ENCODE measurements at regions not wholly inside any gene's neighbourhood (a gene's known extent, or its start where the extent isn't known, plus 50 kb on each side); places are given as distances from the start of the nearest gene placed in this dataset.

GRCh38 chr3:164683489-164683888, 394.8 kb downstream of the SI start:
- no peak overlapping the region for H3K4me3 ChIP-seq
- ATAC-seq = no peak
- no peak overlapping the region for H3K27ac ChIP-seq
- no peak for DNase-seq
- no peak for TF ChIP-seq CTCF (IDR thresholded peaks at IDR 0.05)
- no peak for TF ChIP-seq POLR2A (IDR thresholded peaks at IDR 0.05)
- no peaks in the 10 kb centered on the region for H3K4me1 ChIP-seq
- no peaks in the 10 kb centered on the region for H3K36me3 ChIP-seq
- H3K9me3 ChIP-seq = no peaks in the 10 kb centered on the region
- WGBS, 4 donors = 55 to 68% (median 60%) methylated on average over 3 of the region's 3 CpGs
- intact Hi-C loops (cut with DNase I) = loop anchor here in 1 of 10 donors (10.0 kb wide), 1 partner anchor 61 kb away; no protein-coding TSS in a partner anchor
- no peaks in the 10 kb centered on the region for H3K27me3 ChIP-seq

DNA sequence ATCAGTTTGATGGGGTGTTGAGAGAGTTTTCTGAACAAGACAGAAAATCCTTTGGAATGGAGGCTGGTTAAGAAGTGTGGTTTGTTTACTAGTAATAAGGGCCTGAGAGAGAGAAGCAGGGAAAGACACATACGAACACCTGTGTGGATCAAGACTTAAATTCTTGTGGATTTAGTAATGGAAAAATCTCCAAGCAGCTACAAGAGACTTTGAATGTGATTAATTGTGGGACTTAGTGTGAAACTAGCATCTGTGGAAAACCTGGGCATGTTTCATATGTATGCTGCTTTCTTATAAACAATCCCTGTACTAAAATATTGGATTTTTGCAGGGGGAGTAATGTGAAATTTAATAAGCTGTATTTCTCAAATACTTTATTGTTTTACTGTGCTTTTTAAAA, 399.1 kb downstream of the SI start:
- Histone ChIP-seq H3K27ac (no peak overlapping the region), H3K36me3 (no peaks in the 10 kb centered on the region), H3K4me3 (no peak overlapping the region), H3K4me1 (no peaks in the 10 kb centered on the region), H3K27me3 (no peaks in the 10 kb centered on the region), H3K9me3 (no peaks in the 10 kb centered on the region)
- intact Hi-C loops (cut with DNase I) = no loop called here
- WGBS, 4 donors = 59 to 66% (median 62%) methylated on average over 1 of the region's 1 CpG
- DNase-seq (no peak), ATAC-seq (no peak)
- TF ChIP-seq POLR2A (IDR thresholded peaks at IDR 0.05) (no peak), CTCF (IDR thresholded peaks at IDR 0.05) (no peak)

DNA sequence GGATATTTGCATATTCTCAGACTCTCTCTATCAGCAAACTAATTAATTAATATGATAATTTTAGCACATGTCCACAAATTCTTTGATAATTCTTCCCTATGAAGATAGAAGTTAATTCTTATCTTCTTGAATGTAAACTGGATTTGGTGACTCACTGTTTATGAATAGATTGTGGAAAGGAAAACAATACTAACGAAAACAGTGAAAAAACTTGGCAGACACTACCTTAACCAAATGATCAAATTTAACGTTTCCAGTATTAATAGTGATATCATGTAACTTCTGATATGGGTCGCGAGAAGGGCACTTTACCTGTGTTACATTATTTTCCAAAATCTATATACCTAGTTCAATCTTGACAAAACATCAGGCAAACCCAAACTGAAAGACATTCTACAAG, 401.0 kb downstream of the SI start:
- intact Hi-C loops (cut with DNase I) = no loop called here
- Histone ChIP-seq H3K4me3 (no peak overlapping the region), H3K27ac (no peak overlapping the region), H3K9me3 (no peaks in the 10 kb centered on the region), H3K27me3 (no peaks in the 10 kb centered on the region), H3K4me1 (no peaks in the 10 kb centered on the region), H3K36me3 (no peaks in the 10 kb centered on the region)
- no peak for DNase-seq
- ATAC-seq = no peak
- 49 to 68% (median 62%) methylated on average over 4 of the region's 4 CpGs for WGBS, 4 donors
- TF ChIP-seq CTCF (IDR thresholded peaks at IDR 0.05) = no peak
- TF ChIP-seq POLR2A (IDR thresholded peaks at IDR 0.05) = no peak

DNA sequence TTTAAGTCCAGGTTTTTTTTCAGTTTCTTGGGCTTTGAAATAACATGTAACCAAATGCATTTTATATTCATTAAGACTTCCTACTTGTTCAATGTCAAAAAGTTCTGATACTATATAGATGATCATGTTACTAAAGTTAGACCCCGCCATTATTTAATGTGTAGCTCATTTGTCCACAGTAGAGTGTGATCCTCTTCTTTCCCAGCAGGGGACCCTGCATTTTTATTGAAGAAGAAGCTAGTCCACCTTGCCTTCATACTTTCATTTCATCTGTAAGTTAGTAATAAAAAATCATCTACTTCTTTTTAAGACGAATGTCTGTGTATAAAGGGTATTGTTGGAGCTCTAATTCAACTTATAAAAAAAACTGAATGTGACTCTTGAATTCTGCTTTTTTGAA, 404.6 kb downstream of the SI start:
- H3K4me3 ChIP-seq = no peak overlapping the region
- DNase-seq (no peak), ATAC-seq (no peak)
- H3K9me3 ChIP-seq = peaks cover 0 to 6% (median 0%) of the 10 kb centered on the region in 12 donors
- no peaks in the 10 kb centered on the region for H3K36me3 ChIP-seq
- 78 to 87% (median 86%) methylated on average over 2 of the region's 2 CpGs for WGBS, 4 donors
- no peaks in the 10 kb centered on the region for H3K27me3 ChIP-seq
- intact Hi-C loops (cut with DNase I) = no loop called here
- H3K27ac ChIP-seq = no peak overlapping the region
- no peaks in the 10 kb centered on the region for H3K4me1 ChIP-seq
- no peak for TF ChIP-seq POLR2A (IDR thresholded peaks at IDR 0.05)

DNA sequence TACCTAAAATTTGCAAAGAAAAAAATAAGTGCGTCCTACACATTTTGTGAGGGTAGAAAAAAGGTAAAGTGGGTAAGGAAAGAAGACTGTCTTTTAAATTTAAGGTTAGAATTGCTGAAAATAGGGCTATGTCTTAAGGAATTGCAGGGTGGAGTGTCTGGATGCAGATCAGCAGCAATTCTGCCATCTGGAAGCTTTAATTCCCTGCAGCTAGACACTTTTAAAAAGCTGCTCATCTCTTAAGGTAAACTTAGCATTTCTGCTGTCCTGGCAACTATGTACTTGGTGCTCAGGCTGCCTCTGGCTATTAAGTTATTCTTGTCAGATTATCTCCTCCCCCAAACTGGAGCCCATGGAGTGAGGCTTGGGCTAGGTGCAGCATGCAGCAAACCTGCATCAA, 420.2 kb downstream of the SI start:
- WGBS, 4 donors = 73 to 89% (median 78%) methylated on average over 1 of the region's 1 CpG
- Histone ChIP-seq H3K27ac (no peak overlapping the region), H3K4me3 (no peak overlapping the region), H3K9me3 (no peaks in the 10 kb centered on the region), H3K27me3 (no peaks in the 10 kb centered on the region), H3K36me3 (no peaks in the 10 kb centered on the region), H3K4me1 (no peaks in the 10 kb centered on the region)
- intact Hi-C loops (cut with DNase I) = no loop called here
- ATAC-seq (no peak), DNase-seq (no peak)
- TF ChIP-seq POLR2A (IDR thresholded peaks at IDR 0.05) = no peak

All from heart left ventricle (tissue), 16 donors.